HCEC 1CT (cell line): ENCODE measurements at regions not wholly inside any gene's neighbourhood (a gene's known extent, or its start where the extent isn't known, plus 50 kb on each side); places are given as distances from the start of the nearest gene placed in this dataset.

Experiments
- DNase-seq: peaks from one replicate; pipeline ENCODE4 v3.0.0-alpha.2; 2017

DNA sequence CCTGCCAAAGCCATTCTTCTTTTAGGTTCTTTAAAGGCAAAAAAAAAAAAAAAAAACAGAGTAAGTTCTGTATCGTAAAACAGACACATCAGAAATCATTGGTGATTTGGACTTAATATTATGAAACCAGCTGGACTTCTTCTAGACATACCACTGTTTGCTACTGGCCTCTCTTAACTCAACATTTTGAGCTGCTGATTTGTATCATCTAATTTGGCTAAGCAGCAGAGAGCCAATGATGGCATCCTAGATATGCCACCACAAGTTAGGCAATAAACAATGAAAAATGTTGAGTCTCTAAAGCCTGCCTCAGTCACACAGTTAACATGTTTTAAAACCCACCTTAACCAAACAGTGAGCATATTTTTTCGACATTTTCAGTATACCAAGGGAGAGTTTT is 1034.3 kb upstream of the NXPH2 start:
- DNase-seq, result no peak

DNA sequence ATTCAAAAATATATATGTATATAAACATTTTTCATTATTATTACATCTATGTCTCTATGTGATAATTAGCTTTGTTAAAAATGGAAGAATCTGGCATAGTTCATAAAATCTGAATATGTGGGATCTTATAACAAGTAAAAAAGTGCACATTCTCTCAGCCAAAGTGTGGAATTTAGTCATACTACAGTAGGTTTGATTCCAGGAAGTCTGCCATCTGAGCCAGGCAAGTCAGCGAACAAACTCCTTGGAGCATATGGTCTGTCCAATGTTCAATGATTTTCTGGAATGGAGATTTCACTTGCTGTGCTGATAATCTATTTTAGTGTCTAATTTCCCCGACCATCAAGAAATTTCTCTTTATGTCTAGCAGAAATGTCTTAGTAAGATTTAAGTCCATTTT is 1033.2 kb upstream of the NXPH2 start:
- DNase-seq, result no peak

DNA sequence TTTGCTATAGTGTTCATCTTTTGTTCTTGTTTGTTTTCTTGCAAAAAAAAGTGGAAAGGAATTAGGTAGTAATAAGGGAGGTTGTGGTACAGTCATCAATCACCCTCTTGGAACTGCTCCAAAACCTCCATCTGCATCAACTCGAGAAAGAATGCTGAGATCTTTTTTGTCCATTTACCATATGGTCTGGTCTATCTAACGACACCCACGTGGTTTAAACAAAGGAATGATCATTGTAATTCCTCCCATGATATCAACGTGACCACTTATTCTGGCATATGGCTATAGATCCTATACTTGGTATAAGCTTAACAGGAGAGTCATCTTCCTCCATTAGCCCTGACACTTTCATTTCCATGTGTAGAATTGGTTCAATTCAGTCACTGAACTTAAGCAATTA is 1025.3 kb upstream of the NXPH2 start:
- DNase-seq, result no peak

DNA sequence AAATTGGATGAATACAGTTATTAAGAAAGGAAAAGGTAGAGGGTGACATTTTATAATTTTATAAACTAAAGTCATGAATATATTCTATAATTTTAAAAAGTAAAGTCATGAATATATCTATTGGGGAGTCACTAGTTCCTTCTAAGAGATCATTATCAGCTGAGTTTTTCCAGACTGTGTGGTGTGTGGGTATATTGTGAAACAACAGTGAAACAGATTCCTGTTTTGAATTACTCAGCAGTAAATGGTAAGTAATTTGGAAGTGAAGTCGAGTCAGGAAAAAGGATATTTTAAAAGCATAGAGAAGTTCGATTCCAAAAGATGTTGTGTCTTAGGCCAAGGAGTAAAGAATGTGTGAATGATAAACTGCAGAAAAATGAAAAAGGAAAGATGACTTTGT is 1018.2 kb upstream of the NXPH2 start:
- no peak for DNase-seq

DNA sequence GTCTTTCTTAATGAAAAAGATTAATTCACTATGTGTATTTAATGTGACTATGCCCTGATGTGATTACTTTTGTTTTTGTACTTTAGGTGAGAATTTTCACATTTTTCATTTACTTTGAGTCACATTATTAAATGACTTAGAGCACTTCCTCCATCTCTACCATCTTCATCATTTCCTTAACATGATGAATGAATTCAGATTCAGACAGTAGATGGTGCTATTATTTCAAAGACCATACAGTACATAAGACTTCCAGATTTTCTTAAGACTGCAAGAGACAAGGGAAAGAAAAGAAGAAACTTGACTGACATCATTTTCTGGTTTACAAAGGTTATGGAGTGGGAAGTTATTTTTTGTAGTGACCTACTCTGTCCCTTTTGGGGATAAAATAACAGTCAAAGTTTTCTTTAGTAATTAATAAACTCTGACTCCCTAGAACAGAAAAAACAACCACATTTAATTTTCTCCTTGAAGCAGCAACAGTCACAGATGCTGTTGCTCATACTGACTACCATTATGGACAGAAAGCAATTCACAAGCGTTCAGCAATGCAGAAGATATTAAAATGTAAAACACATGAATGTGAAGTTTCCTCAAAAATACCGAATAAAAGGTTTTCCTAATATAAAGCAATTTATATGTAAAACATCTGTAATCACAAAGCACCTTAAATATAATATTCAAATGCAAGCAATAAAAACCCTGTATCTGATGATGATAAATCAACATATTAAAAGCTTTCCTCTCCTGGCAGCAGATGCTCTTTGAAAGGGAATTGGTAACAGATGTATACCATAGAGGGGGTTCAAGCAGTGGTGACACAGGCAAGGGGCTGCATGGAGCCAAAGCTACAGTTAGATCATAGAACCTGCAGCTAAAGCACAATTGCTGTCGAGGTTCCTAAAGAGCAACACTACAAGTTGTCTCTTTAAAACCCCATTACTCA is 1010.9 kb upstream of the NXPH2 start:
- DNase-seq, result peak; percentile 40

DNA sequence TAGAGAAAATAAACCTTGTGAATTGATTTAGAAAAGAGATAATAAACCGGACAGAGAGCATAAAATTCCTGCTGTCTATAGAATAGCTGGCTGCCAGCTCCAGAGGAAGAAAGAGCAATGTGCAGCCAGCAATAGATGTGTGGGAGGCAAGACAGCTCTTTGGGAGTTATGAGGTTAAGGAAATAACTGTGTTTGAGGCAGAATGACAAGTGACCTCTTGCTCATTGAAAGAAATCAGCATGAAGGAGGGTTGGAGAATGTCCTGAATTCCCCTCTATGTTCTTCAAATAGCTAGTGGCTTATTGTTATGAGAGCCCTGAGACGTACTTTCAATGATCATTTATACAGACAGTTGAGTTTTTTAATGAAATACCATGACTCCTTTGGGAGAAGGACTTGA is 1009.9 kb upstream of the NXPH2 start:
- DNase-seq, result no peak

DNA sequence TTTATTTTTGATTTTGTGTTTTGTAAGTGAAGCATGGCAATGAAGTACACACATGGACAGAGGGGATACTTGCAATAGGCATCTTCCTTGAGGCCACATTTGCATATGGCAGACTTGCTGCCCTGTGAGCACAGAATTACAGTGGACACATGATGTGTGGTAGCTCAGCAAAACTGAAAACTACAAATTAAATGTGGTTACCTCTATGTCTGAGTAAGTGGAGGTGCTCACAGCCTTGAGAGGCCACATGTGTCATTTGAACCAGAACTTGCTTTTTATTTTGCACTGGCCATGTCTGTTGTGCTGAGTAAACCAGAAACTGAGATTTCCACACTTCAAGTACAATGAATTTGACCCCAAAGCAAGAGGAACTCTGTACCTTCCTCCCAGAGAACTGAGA is 998.5 kb upstream of the NXPH2 start:
- DNase-seq, result no peak

DNA sequence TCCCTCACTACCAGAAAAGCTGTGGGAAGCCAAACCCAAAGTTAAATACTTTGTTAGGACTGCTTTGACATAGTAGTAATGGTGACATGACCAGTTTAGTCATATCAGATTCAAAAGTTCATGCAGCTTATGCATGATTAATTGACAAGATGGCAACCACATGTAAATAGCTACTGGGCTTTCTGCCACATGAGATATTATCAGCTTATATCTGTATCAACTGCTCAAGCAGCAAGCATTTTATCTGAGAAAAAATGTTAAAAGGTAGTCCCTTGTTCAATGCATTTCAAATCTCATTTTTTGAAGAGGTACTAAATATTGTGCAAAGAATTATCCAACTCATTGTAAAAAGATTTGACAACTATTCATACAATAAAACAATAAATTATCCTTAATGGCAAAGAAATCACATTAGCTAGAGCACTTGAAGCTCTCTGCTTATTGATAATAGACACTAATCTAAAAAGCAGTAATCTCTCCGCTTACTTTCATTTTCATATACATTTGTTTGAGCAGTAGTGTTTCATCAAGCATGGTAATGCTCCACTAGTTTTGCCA is 993.6 kb upstream of the NXPH2 start:
- peak; percentile 11 for DNase-seq

DNA sequence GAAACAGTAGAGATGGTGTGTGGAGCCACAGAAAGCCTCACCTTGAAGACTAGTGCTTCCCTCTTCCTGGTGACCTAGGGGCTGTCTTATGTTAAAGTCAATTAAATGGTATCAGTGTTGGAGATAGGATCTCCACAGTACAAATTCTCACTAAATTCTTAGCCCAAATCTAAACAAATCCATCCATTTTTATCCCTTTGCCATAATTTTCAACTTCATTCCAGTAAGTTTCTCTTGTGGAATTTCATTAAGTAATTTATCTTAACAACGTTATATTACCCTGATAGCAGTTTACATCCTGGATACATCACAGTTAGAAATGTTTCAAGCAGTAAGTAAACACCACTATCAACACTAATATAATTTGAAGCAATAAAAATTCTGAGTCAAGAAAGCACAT is 989.4 kb upstream of the NXPH2 start:
- no peak for DNase-seq

DNA sequence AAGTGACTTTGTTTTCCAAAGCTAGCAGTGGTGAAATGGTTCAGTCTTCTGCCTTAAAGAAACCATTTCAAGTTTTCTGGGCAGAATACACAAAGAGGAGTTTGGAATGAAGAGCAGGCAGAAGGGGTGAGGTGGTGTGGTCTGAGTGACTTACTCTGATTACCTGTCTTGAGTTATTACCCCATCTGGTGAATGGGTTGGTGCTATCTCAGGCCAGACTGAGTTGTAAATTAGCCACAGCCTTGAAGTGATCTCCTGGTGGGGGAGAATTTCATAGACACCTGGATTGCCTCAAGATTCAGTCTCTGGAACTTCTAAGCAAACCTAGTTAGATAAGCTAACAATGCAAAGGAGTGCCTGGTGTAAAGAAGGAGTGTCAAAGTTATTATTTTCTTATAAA is 983.5 kb upstream of the NXPH2 start:
- DNase-seq, result no peak

DNA sequence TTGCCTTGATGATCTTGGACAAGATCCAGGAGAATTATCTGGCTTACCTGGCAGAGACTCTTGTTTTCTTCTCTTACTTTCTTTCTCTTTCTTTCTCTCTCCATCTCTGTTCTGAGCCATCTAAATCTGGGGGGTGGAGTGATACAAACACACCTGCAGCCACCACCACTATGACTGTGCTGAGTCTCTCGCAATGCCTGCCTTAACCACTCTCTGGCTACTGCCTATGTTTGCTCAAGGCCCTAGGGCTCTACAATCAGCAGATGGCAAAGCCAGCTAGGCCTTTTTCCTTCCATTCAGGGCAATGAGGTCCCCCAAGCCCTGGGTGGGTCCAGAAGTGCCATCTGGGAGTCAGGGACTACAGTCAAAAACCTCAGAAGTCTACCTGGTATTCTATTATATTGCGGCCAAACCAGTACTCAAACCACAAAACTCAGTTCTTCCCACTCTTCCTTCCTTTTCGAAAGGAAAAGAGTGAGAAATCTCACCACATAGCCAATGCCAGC is 978.9 kb upstream of the NXPH2 start:
- no peak for DNase-seq

DNA sequence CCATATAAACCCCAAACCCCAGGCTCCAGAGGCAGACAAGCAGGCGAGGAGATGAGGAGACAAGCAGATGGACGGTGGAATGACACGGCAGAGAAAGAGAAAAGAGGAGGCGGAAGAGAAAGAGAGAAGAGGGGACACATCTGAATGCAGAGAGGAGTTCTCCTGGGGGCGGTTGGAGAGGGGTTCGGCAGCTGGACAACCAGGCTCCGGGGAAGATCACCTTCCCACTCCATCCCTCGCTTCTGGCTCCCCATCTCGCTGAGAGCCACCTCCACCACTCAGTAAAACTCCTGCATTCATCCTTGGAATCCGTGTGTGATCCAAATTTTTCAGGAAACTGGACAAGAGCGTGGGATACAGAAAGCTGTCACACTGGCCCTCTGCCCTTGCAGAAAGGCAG is 966.7 kb upstream of the NXPH2 start:
- DNase-seq, result no peak

DNA sequence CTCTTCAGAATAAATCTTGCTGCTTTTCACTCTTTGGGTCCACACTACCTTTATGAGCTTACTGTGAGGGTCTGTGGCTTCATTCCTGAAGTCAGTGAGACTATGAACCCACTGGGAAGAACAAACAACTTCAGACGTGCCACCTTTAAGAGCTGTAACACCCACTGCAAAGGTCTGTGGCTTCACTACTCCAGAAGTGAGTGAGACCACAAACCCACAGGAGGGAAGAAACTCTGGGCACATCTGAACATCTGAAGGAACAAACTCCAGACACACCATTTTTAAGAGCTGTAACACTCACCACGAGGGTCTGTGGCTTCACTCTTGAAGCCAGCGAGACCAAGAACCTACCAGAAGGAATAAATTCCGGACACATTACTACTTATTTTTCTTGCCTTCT is 964.1 kb upstream of the NXPH2 start:
- no peak for DNase-seq

DNA sequence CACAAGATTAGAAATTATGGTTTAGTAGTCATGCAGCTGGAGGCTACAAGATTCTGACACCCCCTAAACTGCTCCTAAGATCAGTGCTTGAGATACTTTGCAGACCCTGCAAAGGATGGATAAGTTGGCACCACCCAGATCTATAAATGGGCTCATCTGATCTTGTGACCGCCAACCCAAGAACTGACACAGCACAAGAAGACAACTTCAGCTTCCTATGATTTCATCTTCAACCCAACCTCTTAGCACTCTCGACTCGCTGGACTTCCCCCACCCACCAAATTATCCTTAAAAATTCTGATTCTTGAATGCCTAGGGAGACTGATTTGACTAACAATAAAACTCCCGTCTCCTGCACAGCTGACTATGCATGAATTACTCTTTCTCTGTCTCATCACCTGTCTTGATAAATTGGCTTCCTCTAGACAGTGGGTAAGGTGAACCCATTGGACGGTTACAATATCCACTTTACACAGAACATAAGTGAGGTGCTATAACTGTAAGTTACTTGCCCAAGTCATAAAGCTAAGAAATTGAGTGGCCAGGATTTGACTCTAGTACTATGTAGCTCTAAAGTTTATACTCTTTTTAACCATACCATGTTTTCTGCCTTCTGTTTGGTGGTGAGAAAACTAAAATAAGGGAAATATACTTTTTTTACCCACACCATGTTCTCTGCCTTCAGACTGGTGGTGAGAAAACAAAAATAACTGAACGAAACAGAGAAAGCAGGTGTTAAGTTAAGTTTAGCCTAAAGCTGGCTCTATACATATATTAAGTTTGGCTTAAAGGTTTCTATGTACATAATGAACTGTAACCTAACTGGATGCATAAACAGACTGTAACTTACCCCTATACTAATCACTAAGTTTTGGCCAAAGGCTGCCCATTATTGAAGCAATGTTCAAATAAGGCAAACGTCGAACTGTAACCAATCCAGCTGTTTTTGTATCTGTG is 962.3 kb upstream of the NXPH2 start:
- DNase-seq, result no peak

DNA sequence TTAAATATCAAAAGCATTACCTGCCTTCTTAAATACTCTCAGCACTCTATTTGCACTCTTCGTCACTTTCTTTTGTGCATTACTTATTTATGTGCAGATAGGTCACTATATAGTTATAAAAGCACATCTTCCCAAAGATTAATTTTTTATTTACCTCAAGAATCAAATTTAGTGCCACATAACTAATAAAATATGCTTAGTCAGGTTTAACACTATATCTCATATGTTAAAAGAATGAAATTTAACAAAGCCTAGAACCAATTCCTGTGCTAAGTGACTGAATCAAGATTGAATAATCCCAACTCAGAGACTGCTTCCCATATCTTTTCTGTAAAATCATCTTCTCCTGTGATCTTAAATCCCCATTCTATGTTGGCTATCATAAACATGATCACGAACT is 957.5 kb upstream of the NXPH2 start:
- no peak for DNase-seq

DNA sequence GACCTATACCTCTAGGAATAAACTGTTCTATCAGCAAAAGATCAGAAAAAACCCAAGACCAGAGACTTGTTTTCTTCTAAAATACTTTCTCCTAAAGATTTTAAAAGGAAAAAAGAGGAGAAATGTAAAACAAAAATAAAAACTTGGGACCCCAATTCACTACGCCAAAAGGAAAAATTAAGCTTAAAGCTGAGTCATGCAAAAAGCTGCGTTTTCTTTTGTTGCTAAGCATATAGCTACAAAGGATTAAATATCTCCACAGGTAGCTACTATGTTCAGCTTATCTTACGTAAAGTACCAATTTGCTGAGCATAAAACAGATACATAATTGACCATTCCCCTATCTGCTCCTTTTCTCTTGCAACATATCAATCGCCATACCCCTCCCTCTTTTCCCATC is 950.0 kb upstream of the NXPH2 start:
- no peak for DNase-seq

DNA sequence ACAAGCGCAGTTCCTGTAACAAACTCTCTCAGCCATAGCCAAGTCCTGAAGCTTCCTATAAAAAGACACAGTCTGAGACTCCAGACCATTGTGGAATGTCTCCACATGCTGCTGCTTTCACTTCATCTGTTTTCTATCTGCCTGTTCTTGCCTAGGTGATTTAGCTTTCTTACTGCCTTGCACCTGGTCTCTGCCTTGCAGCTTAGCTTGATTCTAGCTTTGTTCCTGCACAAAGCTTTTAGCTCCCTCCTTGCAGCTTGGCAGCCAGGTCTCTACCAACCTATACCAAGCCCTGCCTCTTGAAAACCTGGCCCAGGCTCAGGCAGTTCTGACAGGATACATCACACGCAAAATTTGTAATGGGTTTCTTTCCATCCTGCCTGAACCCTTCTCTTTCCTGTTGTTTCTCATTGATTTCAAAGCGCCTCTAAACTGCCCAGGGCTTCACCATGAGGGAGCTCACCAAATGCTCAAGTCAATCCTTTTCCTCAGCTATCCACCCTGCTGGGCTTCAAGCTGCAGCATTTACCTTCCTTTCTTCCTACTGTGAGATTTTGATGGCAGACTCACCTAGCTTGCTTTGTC is 941.3 kb upstream of the NXPH2 start:
- DNase-seq, result no peak

DNA sequence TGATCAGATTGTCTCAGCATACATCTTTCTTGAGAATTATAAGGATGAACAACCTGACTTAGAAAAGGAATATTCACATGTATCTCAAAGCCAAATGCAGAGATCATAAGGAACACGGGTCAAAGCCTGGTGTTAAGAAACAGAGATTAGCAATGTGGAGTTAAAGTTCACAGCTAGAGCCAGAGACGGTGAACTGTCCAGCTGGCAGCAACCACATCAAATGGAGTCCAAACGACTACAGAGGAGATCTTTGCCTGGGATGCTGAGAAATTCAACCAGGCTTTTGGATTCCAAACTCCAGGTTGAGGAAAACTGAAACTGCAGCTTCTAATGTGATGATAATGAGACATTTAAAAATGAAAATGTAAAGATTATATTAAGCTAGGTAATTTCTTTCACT is 939.9 kb upstream of the NXPH2 start:
- DNase-seq, result no peak

DNA sequence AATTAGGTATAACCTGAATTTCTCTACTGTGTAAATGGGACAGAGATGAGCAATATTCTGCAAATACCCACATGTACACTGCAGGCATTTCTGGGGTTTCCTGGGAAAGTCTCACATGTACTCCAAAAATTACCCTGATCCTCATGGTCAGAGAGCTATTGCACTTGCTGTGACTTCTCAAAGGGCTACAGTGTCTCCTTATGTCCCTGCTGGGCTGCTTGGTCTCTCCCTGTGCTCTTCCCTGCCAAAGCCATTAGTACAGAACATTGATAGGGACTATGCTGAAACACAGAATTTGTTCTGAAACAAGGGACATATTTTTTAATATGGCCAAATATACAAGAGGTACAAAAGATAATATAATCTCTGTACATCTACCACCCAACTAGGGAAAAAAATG is 924.4 kb upstream of the NXPH2 start:
- DNase-seq, result no peak

DNA sequence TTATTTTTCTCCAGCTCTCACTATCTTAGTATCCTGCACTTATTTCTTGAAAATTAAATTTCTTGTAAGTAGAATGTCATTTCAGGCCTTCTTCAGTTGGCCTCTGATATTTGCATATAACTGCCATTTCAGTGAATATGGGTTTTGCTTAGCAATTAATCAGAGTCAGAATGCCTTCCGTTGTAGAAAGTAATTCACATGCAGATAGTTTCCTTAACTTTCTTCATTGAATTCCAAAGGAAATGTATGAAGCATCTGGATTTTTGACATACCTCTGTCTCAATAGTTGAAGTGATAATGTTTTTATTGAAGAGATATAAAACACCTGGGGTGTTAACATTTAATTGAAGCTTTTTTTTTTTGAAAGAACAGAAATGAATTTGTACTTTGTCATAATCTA is 914.1 kb upstream of the NXPH2 start:
- DNase-seq, result no peak

DNA sequence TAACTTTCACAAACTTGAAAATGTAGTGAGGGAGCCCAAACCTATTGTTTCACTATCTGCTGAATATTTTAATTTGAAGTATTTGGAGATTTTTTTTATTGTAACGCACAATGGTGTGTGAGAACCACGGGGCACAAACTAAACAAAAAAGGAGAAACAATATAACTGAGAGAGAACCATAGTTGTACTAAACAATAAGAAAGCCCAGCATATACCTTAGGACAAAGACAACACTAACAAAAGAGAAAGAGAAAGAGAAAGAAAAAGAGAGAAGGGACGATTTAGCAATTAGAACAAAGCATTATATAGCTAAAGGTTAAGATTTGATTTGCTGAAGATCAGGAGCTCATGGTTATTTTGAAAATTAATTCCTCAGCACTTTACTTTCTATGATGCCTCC is 906.0 kb upstream of the NXPH2 start:
- no peak for DNase-seq

DNA sequence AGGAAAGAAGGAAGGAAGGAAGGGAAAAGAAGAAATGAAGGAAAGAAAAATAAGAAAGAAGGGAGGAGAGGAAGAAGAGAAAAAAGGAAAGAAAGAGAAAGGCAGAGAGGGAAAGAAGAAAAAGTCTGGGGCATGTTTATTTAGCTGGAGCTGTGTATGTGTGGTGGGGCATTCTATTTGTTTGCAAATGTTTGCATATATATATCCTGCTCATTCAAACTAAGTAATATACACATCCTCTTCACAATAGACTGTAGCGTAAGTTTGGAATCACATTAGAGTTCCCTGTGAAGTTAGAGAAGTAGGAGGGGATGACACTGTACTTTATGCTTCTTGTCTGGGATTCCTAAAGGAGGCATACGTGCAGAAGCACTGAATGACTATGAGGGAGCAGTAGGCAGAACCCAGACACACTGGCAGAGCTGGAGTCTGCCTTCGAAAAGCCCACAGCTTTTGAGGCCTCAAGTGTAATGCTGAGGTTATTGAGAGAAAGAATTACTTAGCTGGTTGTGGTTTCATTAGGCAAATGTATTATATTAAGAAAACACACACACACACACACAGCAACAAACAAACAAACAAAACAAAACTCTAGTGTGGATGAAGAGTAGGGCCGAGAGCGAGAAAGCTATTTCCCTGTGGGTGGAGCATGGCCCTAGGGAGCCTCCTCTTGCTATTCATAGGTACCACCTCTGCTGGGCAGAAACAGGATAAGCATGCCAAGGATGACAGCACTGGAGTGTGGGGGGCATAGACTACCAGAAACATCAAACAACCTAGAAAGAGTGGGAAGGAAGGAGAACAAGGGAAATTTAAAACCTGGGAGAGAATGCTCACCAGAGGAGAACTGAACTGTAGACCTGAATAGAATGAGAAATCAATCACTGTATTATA is 905.1 kb upstream of the NXPH2 start:
- DNase-seq, result no peak
